Stimulated activated CD4-positive, alpha-beta T cell treated with anti-CD3 and anti-CD28 coated beads, Interleukin-1b, Interleukin-23, amount 100 ng/mL, for 4 hours (primary cell): ENCODE measurements at regions not wholly inside any gene's neighbourhood (a gene's known extent, or its start where the extent isn't known, plus 50 kb on each side); places are given as distances from the start of the nearest gene placed in this dataset.
A peak's percentile ranks its signal among the peaks of the same experiment; 100 is the strongest.

Experiments
- DNase-seq, 2 donors: peaks; one replicate each; pipeline ENCODE4 v3.0.0-alpha.2; 2020; ENCODE audit warnings: low read depth in 2 of 2

GRCh38 chr21:41632748-41633475 is 125.0 kb upstream of the TMPRSS2 start:
- DNase-seq: no peak

DNA sequence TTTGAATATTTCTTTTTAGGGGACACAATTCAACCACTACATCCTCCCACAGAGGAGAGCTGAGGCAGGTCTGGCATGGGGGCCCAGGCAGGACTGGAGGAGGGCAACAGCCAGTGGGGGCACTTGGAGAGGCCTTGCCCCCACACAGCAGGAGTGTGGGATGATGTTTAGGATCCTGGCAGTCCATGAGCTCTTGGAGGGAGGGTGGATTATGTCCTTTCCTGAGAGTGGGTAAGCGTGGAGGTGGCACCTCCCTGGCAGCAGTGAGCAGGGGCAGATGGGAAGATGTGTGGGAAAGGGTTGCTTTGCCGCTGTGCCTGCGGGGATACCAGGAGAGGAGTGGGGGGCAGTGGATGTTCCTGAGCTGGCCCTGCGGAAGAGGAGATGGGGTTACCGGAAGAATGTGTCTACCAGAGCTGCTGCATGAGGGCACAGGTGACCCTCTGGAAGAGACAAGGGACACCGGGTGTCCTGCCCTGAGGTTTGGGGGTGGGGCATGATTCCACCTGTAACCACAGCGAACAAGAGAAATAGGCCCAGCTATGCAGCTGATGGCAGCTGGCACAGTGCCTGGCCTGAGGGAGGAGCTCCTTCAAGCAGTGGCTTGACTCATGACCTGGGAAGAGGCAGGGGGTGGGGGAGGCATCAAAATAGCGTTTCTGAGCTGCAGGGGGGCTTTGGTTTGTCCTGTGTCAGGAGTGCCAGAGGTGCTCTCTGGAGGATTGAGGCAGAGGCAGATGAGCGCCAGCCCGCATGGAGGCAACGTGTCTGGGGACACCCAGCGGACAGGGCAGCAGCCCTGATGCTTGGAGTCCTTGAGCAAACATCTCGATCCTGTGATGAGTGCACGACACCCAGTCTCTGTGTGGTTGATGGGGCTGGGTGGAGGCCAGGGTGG is 123.9 kb upstream of the TMPRSS2 start:
- no peak for DNase-seq

DNA sequence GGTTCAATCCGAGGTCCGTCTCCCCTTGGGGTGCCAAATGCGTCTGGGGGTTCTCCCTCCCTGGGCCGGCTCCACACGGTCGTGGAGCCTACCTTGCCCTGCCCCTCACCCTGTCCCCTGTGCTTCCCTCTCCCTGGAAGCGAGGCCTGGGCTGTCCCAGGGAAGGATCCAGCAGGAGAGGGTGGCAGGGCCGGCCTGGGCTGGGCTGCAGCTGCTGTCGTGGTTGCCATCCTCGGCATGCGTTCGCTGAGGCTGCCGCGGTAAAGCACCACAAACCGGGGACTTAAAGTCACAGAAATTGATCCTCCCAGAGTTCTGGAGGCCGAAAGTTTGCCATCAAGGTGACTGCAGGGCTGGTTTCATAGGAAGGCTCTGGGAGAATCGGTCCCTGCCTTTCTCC is 123.0 kb upstream of the TMPRSS2 start:
- DNase-seq: no peak

GRCh38 chr21:41630249-41630648 is 122.3 kb upstream of the TMPRSS2 start:
- DNase-seq: no peak

- DNase-seq: no peak
Measured at GRCh38 chr21:41628256-41628655, 120.3 kb upstream of the TMPRSS2 start.

DNA sequence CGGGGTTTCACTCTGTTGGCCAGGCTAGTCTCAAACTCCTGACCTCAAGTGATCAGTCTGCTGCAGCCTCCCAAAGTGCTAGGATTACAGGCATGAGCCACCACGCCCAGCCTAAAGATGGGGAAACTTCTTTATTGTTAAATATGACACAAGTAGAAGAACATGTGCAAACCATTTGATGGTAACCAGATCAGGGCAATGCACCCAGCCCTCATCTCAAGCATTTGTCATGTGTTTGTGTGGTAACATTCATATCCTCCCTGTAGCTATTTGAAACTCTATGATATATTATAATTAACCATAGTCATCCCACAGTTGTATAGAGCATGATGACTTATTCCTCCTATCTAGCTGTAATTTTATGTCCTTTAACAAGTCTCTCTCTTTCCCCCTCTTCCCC is 119.5 kb upstream of the TMPRSS2 start:
- no peak for DNase-seq

DNA sequence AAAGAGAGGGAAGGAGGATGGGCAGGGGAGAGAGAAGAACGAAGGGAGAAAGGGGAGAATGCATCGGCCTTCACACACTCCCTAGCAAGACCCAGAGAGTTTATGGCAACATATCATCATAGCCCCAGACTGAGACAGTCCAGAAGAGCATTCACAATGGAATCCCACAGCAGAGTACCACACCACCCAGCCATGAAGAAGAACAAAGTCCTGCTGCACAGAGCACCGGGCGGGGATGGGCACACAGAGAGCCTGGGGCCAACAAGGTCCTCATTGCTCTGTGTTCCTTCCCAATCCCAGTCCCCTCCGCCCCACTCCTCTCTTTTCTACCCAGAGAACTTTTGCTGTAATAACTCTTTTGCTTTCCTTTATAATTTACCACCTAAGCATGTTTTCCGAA is 118.1 kb upstream of the TMPRSS2 start:
- DNase-seq: no peak

- no peak for DNase-seq
Measured at GRCh38 chr21:41625428-41625827, 117.5 kb upstream of the TMPRSS2 start.

DNA sequence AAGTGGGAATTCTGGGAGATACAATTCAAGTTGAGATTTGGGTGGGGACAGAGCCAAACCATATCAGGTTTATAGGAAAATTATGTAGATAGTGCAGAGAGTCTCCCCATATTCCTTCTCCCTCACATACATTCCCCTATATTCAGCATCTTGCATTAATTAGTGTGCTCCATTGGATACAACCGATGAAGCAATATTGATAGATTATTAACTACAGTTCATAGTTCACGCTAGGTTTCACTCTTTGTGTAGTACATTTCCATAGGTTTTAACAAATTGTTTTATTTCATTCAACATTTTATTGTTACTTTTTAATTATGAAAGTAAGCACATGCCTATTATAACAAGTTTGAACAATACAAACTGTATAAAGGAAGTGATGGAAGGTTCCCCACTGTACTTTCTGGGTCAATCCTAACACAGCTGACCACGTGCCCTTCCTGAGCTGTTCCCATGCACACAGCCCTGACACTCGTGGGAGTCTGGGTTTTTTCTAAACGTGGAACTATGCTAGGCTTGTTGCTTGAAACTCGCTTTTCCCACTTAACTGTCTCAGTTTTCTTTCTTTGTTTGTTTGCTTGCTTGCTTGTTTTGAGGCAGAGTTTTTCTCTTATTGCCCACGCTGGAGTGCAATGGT is 116.8 kb upstream of the TMPRSS2 start:
- no peak for DNase-seq

DNA sequence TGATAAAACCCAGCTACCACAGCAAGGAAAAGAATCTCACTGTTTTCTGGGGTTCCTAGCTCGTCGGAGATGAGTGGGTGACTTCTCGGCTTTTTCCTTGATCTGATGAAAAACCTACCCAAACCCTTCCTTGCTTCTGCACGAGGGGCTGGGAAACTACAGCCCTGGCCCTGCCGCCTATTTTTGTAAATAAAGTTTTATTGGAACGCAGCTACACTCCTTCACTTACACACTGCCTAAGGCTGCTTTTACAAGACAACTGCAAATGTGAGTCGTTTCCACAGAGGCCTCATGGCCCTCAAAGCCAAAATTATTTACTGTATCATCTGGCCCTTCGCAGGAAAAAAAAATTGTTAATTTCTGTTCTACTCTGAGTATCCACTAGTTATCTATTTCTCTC is 116.0 kb upstream of the TMPRSS2 start:
- DNase-seq: no peak

- peak in 1 of 2 donors; percentile 3 for DNase-seq
Measured at GRCh38 chr21:41622831-41623548, 115.0 kb upstream of the TMPRSS2 start.

GRCh38 chr21:41622201-41622600 is 114.2 kb upstream of the TMPRSS2 start:
- DNase-seq: no peak

- DNase-seq: no peak
Measured at GRCh38 chr21:41621513-41621912, 113.6 kb upstream of the TMPRSS2 start.

DNA sequence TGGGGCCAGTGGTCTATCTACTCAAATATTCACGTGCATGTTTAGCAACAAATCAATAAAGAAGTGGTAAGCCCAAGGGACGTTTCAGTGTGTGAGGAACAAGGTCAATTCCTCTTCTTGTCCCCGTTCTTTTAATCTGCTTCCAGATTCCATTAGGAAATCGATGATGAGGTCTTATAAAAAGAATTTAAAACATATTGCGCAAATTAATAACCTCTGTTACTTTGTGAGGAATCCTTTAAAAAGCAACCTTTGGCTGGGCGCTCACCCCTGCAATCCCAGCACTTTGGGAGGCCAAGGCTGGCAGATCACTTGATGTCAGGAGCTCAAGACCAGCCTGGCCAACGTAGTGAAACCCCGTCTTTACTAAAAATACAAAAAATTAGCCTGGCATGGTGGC is 113.0 kb upstream of the TMPRSS2 start:
- DNase-seq: no peak

- no peak for DNase-seq
Measured at GRCh38 chr21:41620541-41620940, 112.6 kb upstream of the TMPRSS2 start.

GRCh38 chr21:41616031-41616591 is 108.2 kb upstream of the TMPRSS2 start:
- DNase-seq: no peak

DNA sequence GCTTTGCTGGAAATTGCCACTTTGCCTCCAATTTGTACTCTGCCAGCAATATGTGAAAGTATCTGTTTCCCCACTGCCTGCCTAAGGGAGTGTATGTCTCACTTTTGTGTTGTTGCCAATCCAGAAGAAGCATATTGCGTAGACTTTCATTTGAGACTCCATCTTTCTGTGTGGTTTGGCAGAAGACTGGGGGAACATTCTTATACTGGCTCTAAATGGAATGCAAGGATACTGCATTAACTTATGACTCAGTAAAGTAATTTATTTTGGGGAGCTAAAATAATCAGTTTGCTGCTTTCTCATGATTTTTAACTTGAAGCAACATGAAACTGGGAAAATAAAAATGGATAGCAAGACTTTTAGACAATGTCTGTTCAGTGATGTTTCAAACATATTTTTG is 107.7 kb upstream of the TMPRSS2 start:
- no peak for DNase-seq

DNA sequence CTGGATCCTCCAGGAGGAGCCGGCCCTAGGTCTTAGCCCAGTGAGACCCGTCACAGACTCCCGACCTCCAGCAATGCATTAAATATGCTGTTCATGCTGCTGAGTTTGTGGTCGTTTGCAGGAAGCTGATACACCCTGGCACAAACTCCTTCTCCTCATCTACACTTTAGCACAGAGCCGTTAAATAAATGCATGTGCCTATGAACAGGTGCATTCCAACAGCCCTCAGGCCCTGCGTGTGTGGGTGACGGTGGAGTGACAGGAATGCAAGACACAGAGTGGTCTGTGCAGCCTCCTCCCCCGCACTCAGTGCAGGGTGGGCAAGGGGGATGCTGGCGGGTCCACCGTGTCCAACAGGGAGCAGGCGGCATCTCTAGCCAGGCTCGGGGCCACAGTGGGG is 106.6 kb upstream of the TMPRSS2 start:
- no peak for DNase-seq

GRCh38 chr21:41613533-41613909 is 105.6 kb upstream of the TMPRSS2 start:
- DNase-seq: no peak

DNA sequence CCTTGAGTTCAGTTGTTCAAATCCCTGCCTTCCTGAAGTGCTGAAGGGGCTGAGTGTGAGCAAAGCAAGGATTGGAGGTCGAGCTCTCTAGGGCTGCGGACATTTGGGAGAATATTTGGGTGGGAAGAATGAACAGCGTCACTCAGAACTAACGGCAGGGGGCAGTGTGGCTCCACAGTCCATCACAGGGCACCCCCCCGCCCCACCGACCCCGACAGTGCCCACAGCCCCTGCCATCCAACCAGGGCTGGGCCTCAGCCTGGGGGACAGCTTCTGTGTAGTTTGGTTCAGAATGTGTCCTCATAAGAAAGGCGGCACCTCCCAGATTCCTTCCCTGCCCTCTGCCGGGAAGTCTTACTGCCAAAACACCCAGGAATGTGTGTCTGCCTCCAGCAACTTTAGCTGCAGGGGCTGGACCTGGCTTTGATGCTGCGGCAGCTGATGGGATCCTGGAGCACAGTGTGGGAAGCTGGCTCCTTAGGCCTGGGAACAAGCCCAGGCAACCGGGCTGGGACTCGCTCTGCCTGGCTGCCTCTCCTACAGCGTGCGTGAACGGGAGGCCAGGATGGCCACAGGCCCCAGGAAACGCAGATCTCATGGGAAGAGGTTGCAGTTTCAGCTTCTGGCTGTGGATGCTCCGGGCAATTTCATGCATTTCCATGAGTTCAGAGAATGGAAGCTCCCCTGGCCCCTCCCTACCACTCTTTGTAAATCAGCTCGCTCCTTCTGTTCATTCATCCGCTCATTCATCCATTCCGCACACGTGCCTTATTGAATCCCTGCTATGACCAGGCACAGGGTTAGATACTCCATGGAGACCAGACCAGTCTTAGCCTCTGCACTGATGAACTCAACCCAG is 104.9 kb upstream of the TMPRSS2 start:
- no peak for DNase-seq
